Stomach (tissue), 8 donors: ENCODE measurements at regions not wholly inside any gene's neighbourhood (a gene's known extent, or its start where the extent isn't known, plus 50 kb on each side); places are given as distances from the start of the nearest gene placed in this dataset.

Experiments used
- DNase-seq, 2 donors: peaks; one replicate each; pipeline versions ENCODE4 v3.0.0 to v3.0.0-alpha.2; 2013 to 2019
- H3K27ac ChIP-seq, 5 donors: fragments of 200-600 bp in 4 of 5; sonication (generic) in 4 of 5; one replicate each; pipeline ENCODE4 v1.5.1; 2013 to 2019; ENCODE audit warnings: mild to moderate bottlenecking in 1 of 5, moderate library complexity in 1 of 5
- H3K27me3 ChIP-seq, 3 donors: fragments of 200-600 bp; sonication (generic); one replicate each; pipeline ENCODE4 v1.5.1; 2017 to 2019; ENCODE audit warnings: mixed run types in 1 of 3
- H3K36me3 ChIP-seq, 4 donors: fragments of 200-600 bp; sonication (generic); 1 replicate in 3 of 4; 2 replicates in 1 of 4; pipeline ENCODE4 v1.5.1; 2016 to 2019
- H3K4me1 ChIP-seq, 4 donors: fragments of 200-600 bp; sonication (generic); one replicate each; pipeline ENCODE4 v1.5.1; 2016 to 2019
- H3K4me3 ChIP-seq, 4 donors: fragments of 200-600 bp; sonication (generic) in 3 of 4; one replicate each; pipeline ENCODE4 v1.5.1; 2016 to 2019; ENCODE audit warnings: mild to moderate bottlenecking in 1 of 4
- H3K9me3 ChIP-seq, 4 donors: fragments of 200-600 bp; sonication (generic); one replicate each; pipeline ENCODE4 v1.5.1; 2016 to 2019
- EP300 ChIP-seq: sonication (generic); formaldehyde crosslinking; IDR thresholded peaks from one replicate; pipeline ENCODE4 v1.6.1; 2017; ENCODE audit warnings: antibody characterized with exemption
- POLR2A ChIP-seq, 4 donors: fragments of 450-650 bp; IDR thresholded peaks; one replicate each; pipeline ENCODE4 v1.6.1; 2016; ENCODE audit warnings: antibody characterized with exemption in 4 of 4, control low read depth in 2 of 4, mild to moderate bottlenecking in 1 of 4, moderate library complexity in 1 of 4
- POLR2AphosphoS5 ChIP-seq, 3 donors: sonication (generic); formaldehyde crosslinking; IDR thresholded peaks; one replicate each; pipeline ENCODE4 v1.6.1; 2016; ENCODE audit warnings: antibody characterized with exemption in 3 of 3
- WGBS, 5 donors: extraction: QIAGEN DNeasy Blood & Tissue Kit in 3 of 5; methylation state at CpG; one replicate each; pipeline versions ENCODE4 v1.1.5 to v1.1.7; 2013 to 2018; 5-methylcytosine and 5-hydroxymethylcytosine counted together
- intact Hi-C: fragments of 100-400 bp; cut with DNase I; formaldehyde crosslinking; loops from one replicate; pipeline ENCODE4 v1.15.1; 2023; ENCODE audit warnings: low total_unique reads
- TF ChIP-seq, protein P1 (sequence below), 7 experiments: fragments of 450-650 bp in 4 of 7; fragments of 200-600 bp in 3 of 7; sonication (generic) in 3 of 7; IDR thresholded peaks; one replicate each; pipeline ENCODE4 v1.5.1; 2016 to 2019; ENCODE audit warnings: antibody characterized with exemption in 7 of 7, control low read depth in 2 of 7, mild to moderate bottlenecking in 1 of 7
- donor health status: healthy with polysubstance abuse.
- donor health status: Bipolar disorder and iron deficiency.
- donor health status: healthy.

DNA sequence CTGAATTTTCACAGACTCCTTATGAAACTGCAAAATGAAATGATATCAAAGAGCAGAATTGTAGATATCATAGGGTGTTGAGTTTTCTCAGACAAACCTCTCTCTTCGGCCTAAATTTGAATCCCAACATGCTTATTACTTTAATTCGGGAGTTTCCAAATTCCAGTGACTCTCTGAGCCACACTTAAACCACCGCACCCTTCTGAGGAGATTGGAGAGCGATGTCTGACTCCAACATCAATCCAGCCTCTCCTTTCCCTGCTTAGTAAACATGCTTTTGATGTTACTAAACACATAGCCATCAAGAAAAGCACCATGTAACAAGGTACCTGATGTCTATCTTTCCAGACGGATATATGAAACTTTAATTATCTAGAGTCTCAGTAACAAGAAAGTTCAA lies 103.1 kb upstream of the ARHGAP28 start:
- WGBS, 5 donors = 60 to 88% (median 81%) methylated on average over 5 of the region's 5 CpGs
- Histone ChIP-seq H3K9me3 (no peaks in the 10 kb centered on the region), H3K27ac (no peak overlapping the region), H3K27me3 (no peaks in the 10 kb centered on the region), H3K4me3 (no peak overlapping the region), H3K36me3 (no peaks in the 10 kb centered on the region), H3K4me1 (peaks cover 0 to 16% (median 0%) of the 10 kb centered on the region in 4 donors)
- intact Hi-C loops = no loop called here
- DNase-seq = no peak
- TF ChIP-seq, protein P1, sequence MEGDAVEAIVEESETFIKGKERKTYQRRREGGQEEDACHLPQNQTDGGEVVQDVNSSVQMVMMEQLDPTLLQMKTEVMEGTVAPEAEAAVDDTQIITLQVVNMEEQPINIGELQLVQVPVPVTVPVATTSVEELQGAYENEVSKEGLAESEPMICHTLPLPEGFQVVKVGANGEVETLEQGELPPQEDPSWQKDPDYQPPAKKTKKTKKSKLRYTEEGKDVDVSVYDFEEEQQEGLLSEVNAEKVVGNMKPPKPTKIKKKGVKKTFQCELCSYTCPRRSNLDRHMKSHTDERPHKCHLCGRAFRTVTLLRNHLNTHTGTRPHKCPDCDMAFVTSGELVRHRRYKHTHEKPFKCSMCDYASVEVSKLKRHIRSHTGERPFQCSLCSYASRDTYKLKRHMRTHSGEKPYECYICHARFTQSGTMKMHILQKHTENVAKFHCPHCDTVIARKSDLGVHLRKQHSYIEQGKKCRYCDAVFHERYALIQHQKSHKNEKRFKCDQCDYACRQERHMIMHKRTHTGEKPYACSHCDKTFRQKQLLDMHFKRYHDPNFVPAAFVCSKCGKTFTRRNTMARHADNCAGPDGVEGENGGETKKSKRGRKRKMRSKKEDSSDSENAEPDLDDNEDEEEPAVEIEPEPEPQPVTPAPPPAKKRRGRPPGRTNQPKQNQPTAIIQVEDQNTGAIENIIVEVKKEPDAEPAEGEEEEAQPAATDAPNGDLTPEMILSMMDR (IDR thresholded peaks at IDR 0.05) = no peak
- TF ChIP-seq POLR2AphosphoS5 (IDR thresholded peaks at IDR 0.05) (no peak), EP300 (no peak), POLR2A (IDR thresholded peaks at IDR 0.05) (no peak)

DNA sequence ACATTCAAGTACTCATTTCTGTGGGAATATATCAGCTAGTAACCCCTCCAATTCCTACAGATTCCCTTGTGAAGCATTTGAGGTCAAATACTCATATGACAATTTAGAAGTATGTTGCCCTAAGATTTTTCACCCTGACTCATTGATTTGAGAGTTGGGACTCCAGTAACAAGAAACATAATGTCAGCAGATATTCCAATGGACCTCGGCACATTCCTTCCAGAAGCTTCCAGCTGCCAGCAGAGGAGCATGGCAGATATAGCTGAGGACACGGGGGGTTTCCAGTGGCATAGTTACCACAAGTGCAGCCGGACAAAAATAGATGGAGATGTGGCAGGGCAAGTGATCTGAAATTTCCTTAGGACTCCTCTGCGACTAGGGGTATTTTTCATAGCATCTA lies 101.9 kb upstream of the ARHGAP28 start:
- Histone ChIP-seq H3K4me1 (peaks cover 0 to 16% (median 0%) of the 10 kb centered on the region in 4 donors), H3K27me3 (no peaks in the 10 kb centered on the region), H3K9me3 (no peaks in the 10 kb centered on the region), H3K27ac (no peak overlapping the region), H3K36me3 (no peaks in the 10 kb centered on the region), H3K4me3 (no peak overlapping the region)
- no peak for DNase-seq
- TF ChIP-seq EP300 (no peak), POLR2A (IDR thresholded peaks at IDR 0.05) (no peak), POLR2AphosphoS5 (IDR thresholded peaks at IDR 0.05) (no peak)
- TF ChIP-seq, protein P1 (IDR thresholded peaks at IDR 0.05) = no peak
- intact Hi-C loops = no loop called here
- 85 to 91% (median 89%) methylated on average over 4 of the region's 4 CpGs for WGBS, 5 donors

DNA sequence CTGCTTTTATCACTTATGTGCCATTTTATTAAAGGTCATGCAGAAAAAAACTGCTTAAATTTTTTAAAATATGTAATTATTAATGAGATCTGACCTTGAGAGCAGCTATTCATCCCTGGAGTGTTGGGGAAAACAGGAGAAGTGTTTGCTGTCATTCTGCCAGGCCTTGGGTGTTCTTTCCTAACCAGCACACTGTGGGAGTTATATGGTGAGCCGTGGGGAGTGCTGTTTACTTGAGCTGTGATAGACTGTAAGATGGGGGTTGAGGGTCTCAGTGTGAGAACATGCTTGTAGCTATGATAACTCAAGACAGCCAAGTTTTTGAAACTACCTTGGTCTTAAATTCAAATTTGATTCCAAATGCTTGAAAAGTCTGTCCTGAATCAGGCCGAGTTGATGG lies 101.3 kb upstream of the ARHGAP28 start:
- H3K4me1 ChIP-seq = peaks cover 0 to 16% (median 0%) of the 10 kb centered on the region in 4 donors
- H3K4me3 ChIP-seq = no peak overlapping the region
- WGBS, 5 donors = 67 to 80% (median 77%) methylated on average over 2 of the region's 2 CpGs
- TF ChIP-seq EP300 (no peak), POLR2AphosphoS5 (IDR thresholded peaks at IDR 0.05) (no peak), POLR2A (IDR thresholded peaks at IDR 0.05) (no peak)
- TF ChIP-seq, protein P1 (IDR thresholded peaks at IDR 0.05) = no peak
- H3K9me3 ChIP-seq = no peaks in the 10 kb centered on the region
- H3K27me3 ChIP-seq = no peaks in the 10 kb centered on the region
- no peaks in the 10 kb centered on the region for H3K36me3 ChIP-seq
- intact Hi-C loops = no loop called here
- no peak overlapping the region for H3K27ac ChIP-seq
- no peak for DNase-seq

DNA sequence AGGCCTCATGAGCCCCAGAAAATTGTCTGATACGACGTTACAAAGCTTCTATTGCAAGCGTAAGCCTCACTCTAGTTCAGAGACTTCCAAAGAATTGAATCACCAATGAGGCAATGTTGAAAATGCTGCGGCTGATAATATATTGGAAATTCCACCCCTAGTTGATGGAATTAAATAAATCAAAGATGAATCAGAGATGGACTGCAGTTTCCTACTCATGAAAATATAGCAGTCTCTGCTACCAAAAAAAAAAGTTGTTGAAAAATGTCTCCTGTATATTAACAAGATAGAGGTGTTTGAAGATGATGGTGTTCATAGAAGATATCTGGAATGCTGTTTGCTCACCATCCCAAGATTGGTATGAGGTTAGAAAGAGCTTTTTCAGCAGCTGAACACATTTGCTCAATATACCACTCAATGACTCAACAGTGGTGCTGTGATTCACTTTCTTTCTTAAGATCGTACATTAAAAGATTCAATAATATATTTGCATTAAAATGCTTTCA lies 99.8 kb upstream of the ARHGAP28 start:
- Histone ChIP-seq H3K4me3 (no peak overlapping the region), H3K4me1 (peaks cover 0 to 7% (median 0%) of the 10 kb centered on the region in 4 donors), H3K27me3 (no peaks in the 10 kb centered on the region), H3K36me3 (no peaks in the 10 kb centered on the region), H3K9me3 (no peaks in the 10 kb centered on the region), H3K27ac (no peak overlapping the region)
- TF ChIP-seq POLR2AphosphoS5 (IDR thresholded peaks at IDR 0.05) = no peak
- TF ChIP-seq, protein P1 (IDR thresholded peaks at IDR 0.05) = no peak
- TF ChIP-seq POLR2A (IDR thresholded peaks at IDR 0.05) = no peak
- no peak for TF ChIP-seq EP300
- 82 to 93% (median 91%) methylated on average over 5 of the region's 5 CpGs for WGBS, 5 donors
- intact Hi-C loops = no loop called here
- no peak for DNase-seq
